ENCODE measurements at regions not wholly inside any gene's neighbourhood (a gene's known extent, or its start where the extent isn't known, plus 50 kb on each side); places are given as distances from the start of the nearest gene placed in this dataset.

- TF ChIP-seq, protein P1, sequence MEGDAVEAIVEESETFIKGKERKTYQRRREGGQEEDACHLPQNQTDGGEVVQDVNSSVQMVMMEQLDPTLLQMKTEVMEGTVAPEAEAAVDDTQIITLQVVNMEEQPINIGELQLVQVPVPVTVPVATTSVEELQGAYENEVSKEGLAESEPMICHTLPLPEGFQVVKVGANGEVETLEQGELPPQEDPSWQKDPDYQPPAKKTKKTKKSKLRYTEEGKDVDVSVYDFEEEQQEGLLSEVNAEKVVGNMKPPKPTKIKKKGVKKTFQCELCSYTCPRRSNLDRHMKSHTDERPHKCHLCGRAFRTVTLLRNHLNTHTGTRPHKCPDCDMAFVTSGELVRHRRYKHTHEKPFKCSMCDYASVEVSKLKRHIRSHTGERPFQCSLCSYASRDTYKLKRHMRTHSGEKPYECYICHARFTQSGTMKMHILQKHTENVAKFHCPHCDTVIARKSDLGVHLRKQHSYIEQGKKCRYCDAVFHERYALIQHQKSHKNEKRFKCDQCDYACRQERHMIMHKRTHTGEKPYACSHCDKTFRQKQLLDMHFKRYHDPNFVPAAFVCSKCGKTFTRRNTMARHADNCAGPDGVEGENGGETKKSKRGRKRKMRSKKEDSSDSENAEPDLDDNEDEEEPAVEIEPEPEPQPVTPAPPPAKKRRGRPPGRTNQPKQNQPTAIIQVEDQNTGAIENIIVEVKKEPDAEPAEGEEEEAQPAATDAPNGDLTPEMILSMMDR (IDR thresholded peaks at IDR 0.05), result no peak
- TF ChIP-seq POLR2A (IDR thresholded peaks at IDR 0.05), result no peak
Observed at GRCh38 chr5:112634166-112634565, 103.5 kb upstream of the APC start.
